NB4 (cell line): ENCODE measurements at regions not wholly inside any gene's neighbourhood (a gene's known extent, or its start where the extent isn't known, plus 50 kb on each side); places are given as distances from the start of the nearest gene placed in this dataset.

Source experiments
- DNase-seq: peaks from one replicate; pipeline ENCODE4 v3.0.0; 2010; ENCODE audit warnings: low read depth
- H3K4me3 ChIP-seq: one replicate; pipeline ENCODE4 v1.5.1; 2011; ENCODE audit warnings: mild to moderate bottlenecking, low read depth, low read length, moderate library complexity
- MYC ChIP-seq: IDR thresholded peaks from 2 replicates; pipeline ENCODE4 v1.6.1; 2011; ENCODE audit warnings: low read depth, low read length
- POLR2A ChIP-seq: IDR thresholded peaks from 2 replicates; pipeline ENCODE4 v1.6.1; 2011; ENCODE audit warnings: mild to moderate bottlenecking; ENCODE audit not compliant: insufficient read length; ENCODE audit errors: extremely low read depth
- TF ChIP-seq, protein P1 (sequence below): IDR thresholded peaks from one replicate; pipeline ENCODE4 v1.5.1; 2012; ENCODE audit warnings: low read depth, low read length
- TF ChIP-seq, protein P2 (sequence below): IDR thresholded peaks from 2 replicates; pipeline ENCODE4 v1.6.1; 2011; ENCODE audit warnings: low read depth, low read length

DNA sequence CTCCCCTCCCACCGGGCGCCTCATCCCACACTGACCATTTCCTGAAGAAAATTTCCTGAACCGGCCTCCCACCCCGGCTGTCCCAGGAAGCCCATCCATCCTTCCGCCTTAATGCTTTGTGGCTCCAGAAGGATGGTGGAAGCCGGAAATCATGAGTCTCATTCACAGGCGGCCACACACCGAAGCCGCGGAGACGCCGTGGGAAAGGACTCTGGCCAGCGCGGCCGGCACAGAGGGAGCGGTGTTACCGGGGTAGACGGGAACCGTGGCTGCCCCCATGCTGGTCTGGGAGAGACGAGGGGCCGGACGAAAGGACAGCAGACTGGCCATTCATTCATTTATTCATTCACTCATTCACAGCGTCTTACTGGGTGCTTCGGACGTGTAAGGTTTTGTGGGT, 326.8 kb downstream of the SEC14L1 start:
- TF ChIP-seq, protein P1, sequence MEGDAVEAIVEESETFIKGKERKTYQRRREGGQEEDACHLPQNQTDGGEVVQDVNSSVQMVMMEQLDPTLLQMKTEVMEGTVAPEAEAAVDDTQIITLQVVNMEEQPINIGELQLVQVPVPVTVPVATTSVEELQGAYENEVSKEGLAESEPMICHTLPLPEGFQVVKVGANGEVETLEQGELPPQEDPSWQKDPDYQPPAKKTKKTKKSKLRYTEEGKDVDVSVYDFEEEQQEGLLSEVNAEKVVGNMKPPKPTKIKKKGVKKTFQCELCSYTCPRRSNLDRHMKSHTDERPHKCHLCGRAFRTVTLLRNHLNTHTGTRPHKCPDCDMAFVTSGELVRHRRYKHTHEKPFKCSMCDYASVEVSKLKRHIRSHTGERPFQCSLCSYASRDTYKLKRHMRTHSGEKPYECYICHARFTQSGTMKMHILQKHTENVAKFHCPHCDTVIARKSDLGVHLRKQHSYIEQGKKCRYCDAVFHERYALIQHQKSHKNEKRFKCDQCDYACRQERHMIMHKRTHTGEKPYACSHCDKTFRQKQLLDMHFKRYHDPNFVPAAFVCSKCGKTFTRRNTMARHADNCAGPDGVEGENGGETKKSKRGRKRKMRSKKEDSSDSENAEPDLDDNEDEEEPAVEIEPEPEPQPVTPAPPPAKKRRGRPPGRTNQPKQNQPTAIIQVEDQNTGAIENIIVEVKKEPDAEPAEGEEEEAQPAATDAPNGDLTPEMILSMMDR: no peak
- TF ChIP-seq MYC: no peak
- TF ChIP-seq POLR2A: no peak
- TF ChIP-seq, protein P2, sequence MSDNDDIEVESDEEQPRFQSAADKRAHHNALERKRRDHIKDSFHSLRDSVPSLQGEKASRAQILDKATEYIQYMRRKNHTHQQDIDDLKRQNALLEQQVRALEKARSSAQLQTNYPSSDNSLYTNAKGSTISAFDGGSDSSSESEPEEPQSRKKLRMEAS: no peak
- DNase-seq: no peak
- H3K4me3 ChIP-seq: no peak overlapping the region

DNA sequence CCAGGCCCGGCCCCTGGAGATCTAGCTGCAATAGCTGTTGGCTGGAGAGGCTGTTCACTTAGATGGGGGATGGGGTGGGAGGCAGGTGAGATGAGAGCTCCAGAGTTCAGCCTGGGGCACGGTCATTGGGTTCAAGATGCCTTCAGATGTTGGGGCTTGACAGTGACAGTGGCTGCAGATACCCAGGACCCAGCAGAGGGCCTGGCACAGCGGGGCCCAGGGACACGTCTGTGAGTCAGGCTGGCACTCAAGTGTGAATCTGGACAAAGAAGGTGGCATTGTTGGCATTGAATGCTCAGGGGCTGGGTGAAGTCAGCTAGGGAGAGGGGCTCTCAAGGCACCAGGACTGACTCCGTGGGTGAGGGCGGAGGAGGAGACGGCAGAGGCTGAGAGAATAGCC, 328.1 kb downstream of the SEC14L1 start:
- H3K4me3 ChIP-seq: no peak overlapping the region
- DNase-seq: no peak
- no peak for TF ChIP-seq MYC
- no peak for TF ChIP-seq POLR2A
- TF ChIP-seq, protein P1: no peak
- TF ChIP-seq, protein P2: no peak

DNA sequence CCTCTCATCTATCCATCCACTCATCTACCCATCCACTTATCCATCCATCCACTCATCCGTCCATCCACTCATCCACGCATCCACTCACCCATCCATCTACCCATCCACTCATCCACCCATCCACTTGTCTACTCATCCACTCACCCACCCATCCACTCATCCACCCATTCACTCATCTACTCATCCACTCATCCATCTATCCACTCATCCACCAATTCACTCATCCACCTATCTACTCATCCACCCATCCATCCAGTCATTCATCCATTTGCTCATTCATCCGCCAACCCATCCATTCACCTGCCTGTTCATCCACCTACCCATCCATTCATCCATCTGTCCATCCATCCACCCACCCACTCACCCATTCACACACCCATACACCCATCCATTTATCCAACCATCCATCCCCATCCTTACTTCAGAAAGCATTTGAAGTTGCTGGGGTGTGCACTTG, 329.6 kb downstream of the SEC14L1 start:
- no peak for DNase-seq
- H3K4me3 ChIP-seq: no peak overlapping the region
- TF ChIP-seq, protein P2: no peak
- TF ChIP-seq MYC (no peak), POLR2A (no peak)
- TF ChIP-seq, protein P1: no peak

DNA sequence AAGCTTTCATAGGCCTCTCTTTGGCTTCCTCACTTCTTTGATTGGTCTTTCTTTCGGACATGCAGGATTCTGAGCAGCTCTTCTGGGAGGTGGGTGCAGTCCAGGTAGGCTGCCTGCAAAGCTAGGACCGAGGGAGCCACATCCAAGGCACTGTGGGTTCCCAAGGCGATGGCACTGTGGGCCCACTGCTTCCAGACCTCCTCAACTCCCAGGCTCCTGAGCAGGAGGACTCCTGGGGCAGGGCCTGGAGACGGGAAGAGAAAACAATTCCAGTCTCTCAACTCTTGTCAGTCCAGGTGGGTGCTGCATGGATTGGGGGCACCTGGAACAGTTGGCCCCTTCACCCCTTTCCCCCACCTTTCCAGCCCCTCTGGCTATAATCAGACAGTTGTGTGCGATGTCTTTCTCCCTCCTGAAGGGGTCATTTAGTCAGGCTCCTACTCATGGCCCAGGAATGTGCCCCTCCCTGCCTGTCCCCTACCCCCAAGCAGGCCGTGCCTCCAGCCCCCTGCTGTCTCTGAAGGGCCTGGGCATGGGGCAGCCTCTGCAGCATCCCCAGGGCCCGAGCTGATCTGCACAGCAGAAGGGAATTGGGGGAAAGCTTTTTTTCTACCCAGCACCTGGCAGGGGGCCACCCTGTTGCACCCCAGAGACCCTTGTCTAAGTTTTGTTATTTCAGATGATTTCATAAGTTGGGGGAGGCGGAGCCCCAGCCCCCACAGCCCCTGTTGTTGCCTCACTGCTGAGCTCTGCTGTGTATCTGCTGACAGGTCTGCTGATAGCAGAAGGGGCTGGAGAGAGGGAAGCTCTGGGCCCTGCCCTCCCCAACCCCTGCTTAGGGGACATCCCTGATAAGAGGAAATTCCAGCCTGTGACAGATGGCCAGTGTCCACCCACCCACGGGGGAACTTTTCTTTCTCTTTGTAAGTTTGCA, 330.3 kb downstream of the SEC14L1 start:
- TF ChIP-seq, protein P2: no peak
- no peak for TF ChIP-seq MYC
- TF ChIP-seq POLR2A: no peak
- TF ChIP-seq, protein P1: no peak
- H3K4me3 ChIP-seq: no peak overlapping the region
- DNase-seq: peak; percentile 84

DNA sequence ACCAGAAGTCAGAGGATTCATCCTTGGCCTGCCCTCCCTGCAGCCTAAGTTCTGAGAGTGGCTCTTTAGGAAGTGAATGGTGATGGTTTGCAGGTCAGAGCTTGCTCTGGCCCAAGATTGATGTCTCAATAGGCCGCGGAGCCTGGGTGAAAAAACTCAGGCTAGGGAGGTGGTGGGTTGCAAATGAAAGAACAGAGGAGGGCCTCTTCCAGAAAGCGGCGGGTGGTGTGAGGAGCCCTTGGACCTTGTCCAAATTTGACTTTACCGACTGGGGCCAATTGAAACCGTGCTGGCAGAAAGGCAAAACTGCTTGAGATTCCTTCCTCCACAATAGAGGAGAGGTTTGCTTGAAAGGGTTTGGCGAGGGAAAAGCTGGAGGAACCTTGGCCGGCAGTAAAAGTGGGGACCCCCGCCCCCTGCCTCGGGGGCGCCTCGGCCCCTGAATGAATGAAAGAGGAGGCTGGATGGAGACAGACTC, 331.3 kb downstream of the SEC14L1 start:
- DNase-seq: peak; percentile 63
- H3K4me3 ChIP-seq: no peak overlapping the region

More for the DNA sequence above, 331.3 kb downstream of the SEC14L1 start:
- TF ChIP-seq, protein P2: no peak
- no peak for TF ChIP-seq POLR2A
- TF ChIP-seq, protein P1: no peak
